NCI-H146 (cell line): ENCODE measurements at regions not wholly inside any gene's neighbourhood (a gene's known extent, or its start where the extent isn't known, plus 50 kb on each side); places are given as distances from the start of the nearest gene placed in this dataset.

ENCODE experiments used
- DNase-seq: peaks from one replicate; lab custom pipeline; 2025; lab: John Stamatoyannopoulos, UW

- DNase-seq: no peak
Observed at GRCh38 chr4:184528713-184529112, 54.4 kb upstream of the IRF2 start.

- DNase-seq: no peak
Observed at GRCh38 chr4:184528051-184528450, 53.7 kb upstream of the IRF2 start.

DNA sequence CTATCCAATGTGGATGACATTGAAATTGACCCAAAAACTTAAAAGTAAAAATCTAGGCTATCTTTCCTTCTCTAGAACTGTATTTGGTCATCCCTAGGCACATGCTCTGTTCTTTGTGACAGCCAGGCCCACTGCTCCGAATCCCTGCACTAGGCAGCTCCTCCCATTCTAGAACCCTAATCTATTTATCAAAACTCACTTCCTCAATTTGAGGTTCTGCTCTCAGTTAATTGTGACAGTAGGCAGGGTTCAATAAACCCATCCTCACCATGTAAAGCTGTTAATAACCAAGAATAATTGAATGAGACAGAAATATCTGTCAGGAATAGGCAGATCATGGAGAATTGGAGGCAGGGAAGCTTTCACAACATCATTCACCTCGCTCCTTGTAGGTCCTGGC lies 51.9 kb upstream of the IRF2 start:
- DNase-seq: no peak
